PC-3 (cell line): ENCODE measurements at regions not wholly inside any gene's neighbourhood (a gene's known extent, or its start where the extent isn't known, plus 50 kb on each side); places are given as distances from the start of the nearest gene placed in this dataset.

Experiments
- ATAC-seq: fragments of 200-7000 bp; cut with Tn5 transposase; 2 replicates; pipeline ENCODE4 v1.9.1; 2020; ENCODE audit warnings: mild to moderate bottlenecking, moderate library complexity
- BruUV-seq: library from RNA; stranded (reverse); fragments of 400-500 nt; replicated peaks from 2 replicates; lab custom pipeline; 2021; lab: Mats Ljungman, UMichigan
- CTCF ChIA-PET: fragments of 300-600 bp; sonication (Branson Sonifier 250); formaldehyde crosslinking; loops from one replicate; lab custom pipeline; 2022; ENCODE audit warnings: antibody characterized with exemption; lab: Charles Lee
- POLR2A ChIA-PET: fragments of 300-600 bp; sonication (Branson Sonifier 250); formaldehyde crosslinking; loops from one replicate; lab custom pipeline; 2022; ENCODE audit warnings: antibody characterized with exemption; ENCODE audit not compliant: unreplicated experiment; lab: Charles Lee
- DNase-seq: peaks from one replicate; pipeline ENCODE4 v3.0.0-alpha.2; 2015
- H2AFZ ChIP-seq: fragments of 300-600 bp; sonication (generic); 2 replicates; pipeline ENCODE4 v1.6.0; 2016; ENCODE audit warnings: antibody characterized with exemption, low read length
- H3F3A ChIP-seq: fragments of 300-600 bp; sonication (generic); one replicate; pipeline ENCODE4 v1.6.0; 2017; ENCODE audit warnings: antibody characterized with exemption, low read length, control low read depth, mild to moderate bottlenecking; ENCODE audit not compliant: unreplicated experiment
- H3K27ac ChIP-seq: fragments of 300-600 bp; sonication (generic); 2 replicates; pipeline ENCODE4 v1.5.1; 2016; ENCODE audit warnings: mild to moderate bottlenecking, low read length
- H3K27me3 ChIP-seq: fragments of 300-600 bp; sonication (generic); 2 replicates; pipeline ENCODE4 v1.6.1; 2016; ENCODE audit warnings: low read length, mixed read lengths
- H3K36me3 ChIP-seq: fragments of 300-600 bp; sonication (generic); 2 replicates; pipeline ENCODE4 v1.6.1; 2016; ENCODE audit warnings: low read depth, mixed run types, low read length, mixed read lengths
- H3K4me1 ChIP-seq: fragments of 300-600 bp; sonication (generic); 2 replicates; pipeline ENCODE4 v1.5.1; 2016; ENCODE audit warnings: low read length; ENCODE audit not compliant: insufficient read depth
- H3K4me2 ChIP-seq: fragments of 300-600 bp; sonication (generic); 2 replicates; pipeline ENCODE4 v1.6.0; 2016; ENCODE audit warnings: low read length
- H3K4me3 ChIP-seq: fragments of 300-600 bp; sonication (generic); 2 replicates; pipeline ENCODE4 v1.5.1; 2016; ENCODE audit warnings: mild to moderate bottlenecking, low read length, mixed read lengths
- H3K79me2 ChIP-seq: fragments of 300-600 bp; sonication (generic); 2 replicates; pipeline ENCODE4 v1.6.1; 2017; ENCODE audit warnings: low read length, mixed read lengths
- H3K9ac ChIP-seq: fragments of 300-600 bp; sonication (generic); 2 replicates; pipeline ENCODE4 v1.6.0; 2016; ENCODE audit warnings: mild to moderate bottlenecking, low read length
- H3K9me2 ChIP-seq: fragments of 300-600 bp; sonication (generic); replicated peaks from 2 replicates; pipeline ENCODE4 v1.6.1; 2016; ENCODE audit warnings: mixed run types, low read length, mixed read lengths
- H3K9me3 ChIP-seq: fragments of 300-600 bp; sonication (generic); 2 replicates; pipeline ENCODE4 v1.6.1; 2016; ENCODE audit warnings: low read length, mixed read lengths
- H4K20me1 ChIP-seq: fragments of 300-600 bp; sonication (generic); 2 replicates; pipeline ENCODE4 v1.6.1; 2016; ENCODE audit warnings: low read length, mixed read lengths
- CTCF ChIP-seq: fragments of 300-600 bp; sonication (generic); conservative IDR thresholded peaks from 2 replicates; pipeline ENCODE4 v1.5.1; 2017; ENCODE audit warnings: antibody characterized with exemption, low read depth, mild to moderate bottlenecking, low read length
- EZH2 ChIP-seq: fragments of 300-600 bp; sonication (generic); IDR thresholded peaks from one replicate; pipeline ENCODE4 v1.6.1; 2017; ENCODE audit warnings: antibody characterized with exemption, mild to moderate bottlenecking, low read length; ENCODE audit not compliant: unreplicated experiment
- EZH2phosphoT487 ChIP-seq: fragments of 300-600 bp; sonication (generic); IDR thresholded peaks from 2 replicates; pipeline ENCODE4 v1.6.1; 2018; ENCODE audit warnings: mild to moderate bottlenecking, antibody characterized with exemption, low read length, borderline replicate concordance
- intact Hi-C: fragments of 100-400 bp; cut with micrococcal nuclease; formaldehyde crosslinking; loops from 2 replicates; pipeline ENCODE4 v1.9.0; 2023

GRCh38 chr15:69631978-69632377, 179.4 kb downstream of the RPLP1 start:
- ChIA-PET POLR2A (no interaction called here), CTCF (no interaction called here)
- no peaks in the 10 kb centered on the region for H3K79me2 ChIP-seq
- H4K20me1 ChIP-seq, result no peaks in the 10 kb centered on the region
- intact Hi-C loops, result no loop called here
- TF ChIP-seq CTCF (no peak), EZH2 (no peak), EZH2phosphoT487 (no peak)
- H3K4me3 ChIP-seq, result no peak overlapping the region
- H3K9ac ChIP-seq, result no peak overlapping the region
- H3K9me3 ChIP-seq, result no peaks in the 10 kb centered on the region
- H3K27me3 ChIP-seq, result peaks cover 64% of the 10 kb centered on the region
- no peak for DNase-seq
- ATAC-seq, result no peak
- no peaks in the 10 kb centered on the region for H3K36me3 ChIP-seq
- no TSS peak for BruUV-seq
- H3K27ac ChIP-seq, result no peak overlapping the region
- no peaks in the 10 kb centered on the region for H3K4me1 ChIP-seq
- no peaks in the 10 kb centered on the region for H3K9me2 ChIP-seq
- no peak overlapping the region for H2AFZ ChIP-seq
- H3K4me2 ChIP-seq, result no peak overlapping the region
- H3F3A ChIP-seq, result no peaks in the 10 kb centered on the region

GRCh38 chr15:69634860-69635259, 182.2 kb downstream of the RPLP1 start:
- TF ChIP-seq CTCF, result no peak
- no peak for TF ChIP-seq EZH2
- TF ChIP-seq EZH2phosphoT487, result no peak

GRCh38 chr15:69636169-69636915, 183.7 kb downstream of the RPLP1 start:
- DNase-seq (no peak), ATAC-seq (no peak)
- no peaks in the 10 kb centered on the region for H3K9me2 ChIP-seq
- no TSS peak for BruUV-seq
- no peaks in the 10 kb centered on the region for H4K20me1 ChIP-seq
- H3K9ac ChIP-seq, result no peak overlapping the region
- H3K36me3 ChIP-seq, result no peaks in the 10 kb centered on the region
- H3K27me3 ChIP-seq, result peaks cover 63% of the 10 kb centered on the region
- POLR2A ChIA-PET, result no interaction called here
- no peak for TF ChIP-seq EZH2
- no peak for TF ChIP-seq EZH2phosphoT487
- no peak for TF ChIP-seq CTCF
- intact Hi-C loops, result no loop called here
- CTCF ChIA-PET, result no interaction called here
- no peak overlapping the region for H3K4me2 ChIP-seq
- no peak overlapping the region for H2AFZ ChIP-seq
- no peak overlapping the region for H3K4me3 ChIP-seq
- no peaks in the 10 kb centered on the region for H3F3A ChIP-seq
- no peak overlapping the region for H3K27ac ChIP-seq
- H3K79me2 ChIP-seq, result no peaks in the 10 kb centered on the region
- H3K9me3 ChIP-seq, result no peaks in the 10 kb centered on the region
- no peaks in the 10 kb centered on the region for H3K4me1 ChIP-seq

More at GRCh38 chr15:69634860-69635259, 182.2 kb downstream of the RPLP1 start:
- H3K9me3 ChIP-seq, result no peaks in the 10 kb centered on the region
- H3K36me3 ChIP-seq, result no peaks in the 10 kb centered on the region
- ATAC-seq, result no peak
- H3K79me2 ChIP-seq, result no peaks in the 10 kb centered on the region
- peaks cover 64% of the 10 kb centered on the region for H3K27me3 ChIP-seq
- no peak overlapping the region for H2AFZ ChIP-seq
- H3K9ac ChIP-seq, result no peak overlapping the region
- no peaks in the 10 kb centered on the region for H4K20me1 ChIP-seq
- no TSS peak for BruUV-seq
- no peaks in the 10 kb centered on the region for H3F3A ChIP-seq
- H3K4me3 ChIP-seq, result no peak overlapping the region
- ChIA-PET CTCF (no interaction called here), POLR2A (no interaction called here)
- no peak for DNase-seq
- intact Hi-C loops, result no loop called here
- no peaks in the 10 kb centered on the region for H3K4me1 ChIP-seq
- no peaks in the 10 kb centered on the region for H3K9me2 ChIP-seq
- no peak overlapping the region for H3K4me2 ChIP-seq
- H3K27ac ChIP-seq, result no peak overlapping the region
